Neural cell (in vitro differentiated cells): ENCODE measurements at regions not wholly inside any gene's neighbourhood (a gene's known extent, or its start where the extent isn't known, plus 50 kb on each side); places are given as distances from the start of the nearest gene placed in this dataset.

Experiments used
- H2AFZ ChIP-seq: fragments of 200-600, 300-800 bp; sonication (generic), shearing (Covaris generic); 2 replicates; pipeline ENCODE4 v1.6.0; 2014; ENCODE audit warnings: low read depth, mild to moderate bottlenecking, antibody characterized with exemption, low read length, moderate library complexity
- H3F3A ChIP-seq: fragments of 200-600 bp; shearing (Covaris generic); 2 replicates; pipeline ENCODE4 v1.6.1; 2016; ENCODE audit warnings: mild to moderate bottlenecking, moderate library complexity, mixed read lengths, antibody characterized with exemption, low read length; ENCODE audit not compliant: insufficient read depth, poor library complexity, severe bottlenecking
- H3K27ac ChIP-seq: fragments of 200-600, 300-800 bp; sonication (generic), shearing (Covaris generic); 2 replicates; pipeline ENCODE4 v1.5.1; 2014; ENCODE audit warnings: mild to moderate bottlenecking, low read length, moderate library complexity
- H3K27me3 ChIP-seq: fragments of 300-800, 200-600 bp; sonication (generic), shearing (Covaris generic); 2 replicates; pipeline ENCODE4 v1.6.0; 2014; ENCODE audit warnings: mild to moderate bottlenecking, low read depth, low read length, moderate library complexity; ENCODE audit not compliant: insufficient read depth
- H3K36me3 ChIP-seq: fragments of 300-800, 200-600 bp; sonication (generic), shearing (Covaris generic); 2 replicates; pipeline ENCODE4 v1.5.1; 2014; ENCODE audit warnings: mild to moderate bottlenecking, antibody characterized with exemption, low read length, moderate library complexity; ENCODE audit not compliant: insufficient read depth
- H3K4me2 ChIP-seq: fragments of 300-800, 200-600 bp; sonication (generic), shearing (Covaris generic); 2 replicates; pipeline ENCODE4 v1.6.0; 2014; ENCODE audit warnings: mild to moderate bottlenecking, low read length
- H3K4me3 ChIP-seq: fragments of 300-800, 200-600 bp; sonication (generic), shearing (Covaris generic); 2 replicates; pipeline ENCODE4 v1.5.1; 2014; ENCODE audit warnings: mild to moderate bottlenecking, low read length, moderate library complexity
- H3K79me2 ChIP-seq: fragments of 200-600 bp; shearing (Covaris generic); replicated peaks from 2 replicates; pipeline ENCODE4 v1.6.0; 2014; ENCODE audit warnings: mild to moderate bottlenecking, low read length, moderate library complexity; ENCODE audit not compliant: insufficient read depth
- H3K9ac ChIP-seq: fragments of 300-800, 200-600 bp; sonication (generic), shearing (Covaris generic); 2 replicates; pipeline ENCODE4 v1.6.1; 2016; ENCODE audit warnings: mild to moderate bottlenecking, low read length, mixed read lengths
- H3K9me2 ChIP-seq: fragments of 200-600 bp; shearing (Covaris generic); 2 replicates; pipeline ENCODE4 v1.6.1; 2016; ENCODE audit warnings: mild to moderate bottlenecking, low read length, mixed read lengths; ENCODE audit not compliant: insufficient read depth
- H3K9me3 ChIP-seq: fragments of 200-600, 300-800 bp; sonication (generic), shearing (Covaris generic); 2 replicates; pipeline ENCODE4 v1.6.1; 2016; ENCODE audit warnings: mild to moderate bottlenecking, mixed run types, low read length, moderate library complexity, mixed read lengths
- H4K20me1 ChIP-seq: fragments of 200-600 bp; shearing (Covaris generic); 2 replicates; pipeline ENCODE4 v1.6.1; 2016; ENCODE audit warnings: mild to moderate bottlenecking, mixed run types; ENCODE audit not compliant: insufficient read depth
- CTCF ChIP-seq: fragments of 450-650 bp; IDR thresholded peaks from 2 replicates; pipeline ENCODE4 v1.5.1; 2014; ENCODE audit warnings: antibody characterized with exemption, mild to moderate bottlenecking, moderate library complexity; ENCODE audit not compliant: poor library complexity, severe bottlenecking
- EP300 ChIP-seq: fragments of 450-650 bp; conservative IDR thresholded peaks from 2 replicates; pipeline ENCODE4 v1.6.1; 2014; ENCODE audit warnings: antibody characterized with exemption, mild to moderate bottlenecking, moderate library complexity; ENCODE audit not compliant: poor library complexity, severe bottlenecking
- EZH2 ChIP-seq: fragments of 200-600, 300-800 bp; shearing (Covaris generic), sonication (generic); IDR thresholded peaks from 2 replicates; pipeline ENCODE4 v1.6.1; 2014; ENCODE audit warnings: antibody characterized with exemption, low read length, borderline replicate concordance, mild to moderate bottlenecking; ENCODE audit not compliant: insufficient read depth, poor library complexity, severe bottlenecking
- MXI1 ChIP-seq: fragments of 450-650 bp; conservative IDR thresholded peaks from 2 replicates; pipeline ENCODE4 v1.6.1; 2014; ENCODE audit warnings: antibody characterized with exemption, mild to moderate bottlenecking; ENCODE audit not compliant: poor library complexity, severe bottlenecking
- POLR2AphosphoS5 ChIP-seq: IDR thresholded peaks from 2 replicates; pipeline ENCODE4 v1.6.1; 2012
- RAD21 ChIP-seq: fragments of 450-650 bp; conservative IDR thresholded peaks from 2 replicates; pipeline ENCODE4 v1.6.1; 2014; ENCODE audit warnings: antibody characterized with exemption, mild to moderate bottlenecking, moderate library complexity
- REST ChIP-seq: IDR thresholded peaks from 2 replicates; pipeline ENCODE4 v1.6.1; 2012; ENCODE audit warnings: borderline replicate concordance
- SMC3 ChIP-seq: fragments of 450-650 bp; conservative IDR thresholded peaks from 2 replicates; pipeline ENCODE4 v1.6.1; 2014; ENCODE audit warnings: antibody characterized with exemption, mild to moderate bottlenecking, moderate library complexity; ENCODE audit not compliant: poor library complexity
- TAF1 ChIP-seq: IDR thresholded peaks from 2 replicates; pipeline ENCODE4 v1.6.1; 2012; ENCODE audit warnings: low read depth

- Histone ChIP-seq H3K27me3 (no peaks in the 10 kb centered on the region), H3K9me2 (no peaks in the 10 kb centered on the region), H3K4me3 (no peak overlapping the region), H3K36me3 (no peaks in the 10 kb centered on the region), H3F3A (no peaks in the 10 kb centered on the region), H3K27ac (no peak overlapping the region), H3K4me2 (no peak overlapping the region), H3K9me3 (no peaks in the 10 kb centered on the region), H4K20me1 (no peaks in the 10 kb centered on the region), H3K79me2 (no peaks in the 10 kb centered on the region), H2AFZ (no peak overlapping the region), H3K9ac (no peak overlapping the region)
- TF ChIP-seq REST (no peak), TAF1 (no peak)
Measured at GRCh38 chr14:53610947-53611346, 345.7 kb downstream of the BMP4 start.

GRCh38 chr14:53609009-53609408, 347.6 kb downstream of the BMP4 start:
- TF ChIP-seq EP300 (no peak), TAF1 (no peak), POLR2AphosphoS5 (no peak), RAD21 (no peak), MXI1 (no peak), EZH2 (no peak), SMC3 (no peak), CTCF (no peak), REST (no peak)
- Histone ChIP-seq H3F3A (no peaks in the 10 kb centered on the region), H3K27ac (no peak overlapping the region), H3K79me2 (no peaks in the 10 kb centered on the region), H3K4me3 (no peak overlapping the region), H3K9me2 (no peaks in the 10 kb centered on the region), H3K4me2 (no peak overlapping the region), H3K36me3 (no peaks in the 10 kb centered on the region), H3K9me3 (no peaks in the 10 kb centered on the region), H2AFZ (no peak overlapping the region), H3K27me3 (no peaks in the 10 kb centered on the region), H4K20me1 (no peaks in the 10 kb centered on the region), H3K9ac (no peak overlapping the region)
